Thymus (tissue), 11 donors: ENCODE measurements at regions not wholly inside any gene's neighbourhood (a gene's known extent, or its start where the extent isn't known, plus 50 kb on each side); places are given as distances from the start of the nearest gene placed in this dataset.

Experiments used
- DNase-seq, 9 donors: peaks; one replicate each; pipeline ENCODE4 v3.0.0-alpha.2; 2013; ENCODE audit warnings: low spot score in 9 of 9, low read depth in 6 of 9, missing footprints in 1 of 9
- H3K27ac ChIP-seq, 2 donors: one replicate each; pipeline ENCODE4 v1.5.1; 2013; ENCODE audit warnings: control low read depth in 1 of 2, low read depth in 1 of 2, low read length in 1 of 2, mild to moderate bottlenecking in 1 of 2, moderate library complexity in 1 of 2
- H3K27me3 ChIP-seq, 2 donors: one replicate each; pipeline ENCODE4 v1.5.1; 2013; ENCODE audit warnings: low read length in 1 of 2; ENCODE audit not compliant: control insufficient read depth in 2 of 2, insufficient read depth in 1 of 2
- H3K36me3 ChIP-seq, 2 donors: one replicate each; pipeline ENCODE4 v1.5.1; 2013; ENCODE audit warnings: low read length in 1 of 2, mild to moderate bottlenecking in 1 of 2, moderate library complexity in 1 of 2; ENCODE audit not compliant: control insufficient read depth in 2 of 2, insufficient read depth in 2 of 2
- H3K4me1 ChIP-seq, 2 donors: one replicate each; pipeline ENCODE4 v1.5.1; 2013; ENCODE audit warnings: low read length in 2 of 2; ENCODE audit not compliant: control insufficient read depth in 2 of 2, insufficient read depth in 2 of 2
- H3K4me3 ChIP-seq, 2 donors: one replicate each; pipeline ENCODE4 v1.5.1; 2013; ENCODE audit warnings: low read length in 2 of 2, control low read depth in 1 of 2, mild to moderate bottlenecking in 1 of 2
- H3K9me3 ChIP-seq, 2 donors: one replicate each; pipeline ENCODE4 v1.5.1; 2013; ENCODE audit warnings: low read length in 1 of 2, mild to moderate bottlenecking in 1 of 2; ENCODE audit not compliant: control insufficient read depth in 2 of 2, insufficient read depth in 1 of 2
- WGBS: extraction: QIAGEN DNeasy Blood & Tissue Kit; methylation state at CpG from one replicate; pipeline ENCODE4 v1.1.7; 2013; 5-methylcytosine and 5-hydroxymethylcytosine counted together
- donor health status: healthy.

- H3K27me3 ChIP-seq = no peaks in the 10 kb centered on the region
- no peak overlapping the region for H3K27ac ChIP-seq
- no peak overlapping the region for H3K4me3 ChIP-seq
- H3K4me1 ChIP-seq = no peaks in the 10 kb centered on the region
- WGBS = 90% methylated on average over 4 of the region's 4 CpGs
- no peaks in the 10 kb centered on the region for H3K9me3 ChIP-seq
- no peak for DNase-seq
- no peaks in the 10 kb centered on the region for H3K36me3 ChIP-seq
Measured at GRCh38 chr10:29100505-29100904, 188.4 kb upstream of the LYZL1 start.

- Histone ChIP-seq H3K27ac (no peak overlapping the region), H3K9me3 (no peaks in the 10 kb centered on the region), H3K27me3 (no peaks in the 10 kb centered on the region), H3K4me1 (no peaks in the 10 kb centered on the region), H3K4me3 (no peak overlapping the region), H3K36me3 (no peaks in the 10 kb centered on the region)
- WGBS = 12% methylated on average over 4 of the region's 4 CpGs
- no peak for DNase-seq
Measured at GRCh38 chr10:29102233-29102632, 186.6 kb upstream of the LYZL1 start.

GRCh38 chr10:29102636-29103035 lies 186.2 kb upstream of the LYZL1 start:
- Histone ChIP-seq H3K4me3 (no peak overlapping the region), H3K27me3 (no peaks in the 10 kb centered on the region), H3K27ac (no peak overlapping the region), H3K36me3 (no peaks in the 10 kb centered on the region), H3K9me3 (no peaks in the 10 kb centered on the region), H3K4me1 (no peaks in the 10 kb centered on the region)
- 78% methylated on average over 3 of the region's 3 CpGs for WGBS
- no peak for DNase-seq

- no peak overlapping the region for H3K4me3 ChIP-seq
- no peaks in the 10 kb centered on the region for H3K4me1 ChIP-seq
- H3K9me3 ChIP-seq = no peaks in the 10 kb centered on the region
- H3K27ac ChIP-seq = no peak overlapping the region
- H3K36me3 ChIP-seq = no peaks in the 10 kb centered on the region
- H3K27me3 ChIP-seq = no peaks in the 10 kb centered on the region
- 93% methylated on average over 7 of the region's 7 CpGs for WGBS
- no peak for DNase-seq
Measured at GRCh38 chr10:29104661-29105399, 184.0 kb upstream of the LYZL1 start.

- DNase-seq = no peak
Measured at GRCh38 chr10:29105516-29106215, 183.2 kb upstream of the LYZL1 start.

GRCh38 chr10:29106287-29106686 lies 182.6 kb upstream of the LYZL1 start:
- DNase-seq = peak in 1 of 9 donors; percentile 2
- 7% methylated on average over 4 of the region's 4 CpGs for WGBS

More at GRCh38 chr10:29105516-29106215, 183.2 kb upstream of the LYZL1 start:
- no peak overlapping the region for H3K27ac ChIP-seq
- H3K4me1 ChIP-seq = no peaks in the 10 kb centered on the region
- no peak overlapping the region for H3K4me3 ChIP-seq
- no peaks in the 10 kb centered on the region for H3K36me3 ChIP-seq
- no peaks in the 10 kb centered on the region for H3K9me3 ChIP-seq
- WGBS = 96% methylated on average over 4 of the region's 4 CpGs
- no peaks in the 10 kb centered on the region for H3K27me3 ChIP-seq

GRCh38 chr10:29107866-29108498 lies 180.9 kb upstream of the LYZL1 start:
- no peaks in the 10 kb centered on the region for H3K36me3 ChIP-seq
- WGBS = 92% methylated on average over 2 of the region's 2 CpGs
- H3K4me3 ChIP-seq = no peak overlapping the region
- H3K9me3 ChIP-seq = no peaks in the 10 kb centered on the region
- no peaks in the 10 kb centered on the region for H3K4me1 ChIP-seq
- no peaks in the 10 kb centered on the region for H3K27me3 ChIP-seq
- no peak for DNase-seq
- no peak overlapping the region for H3K27ac ChIP-seq

More at GRCh38 chr10:29106287-29106686, 182.6 kb upstream of the LYZL1 start:
- Histone ChIP-seq H3K36me3 (no peaks in the 10 kb centered on the region), H3K4me3 (no peak overlapping the region), H3K9me3 (no peaks in the 10 kb centered on the region), H3K27me3 (no peaks in the 10 kb centered on the region), H3K27ac (no peak overlapping the region), H3K4me1 (no peaks in the 10 kb centered on the region)

GRCh38 chr10:29109707-29110571 lies 178.9 kb upstream of the LYZL1 start:
- Histone ChIP-seq H3K36me3 (no peaks in the 10 kb centered on the region), H3K27me3 (no peaks in the 10 kb centered on the region), H3K4me1 (no peaks in the 10 kb centered on the region), H3K4me3 (no peak overlapping the region), H3K27ac (no peak overlapping the region), H3K9me3 (no peaks in the 10 kb centered on the region)
- WGBS = 93% methylated on average over 9 of the region's 9 CpGs
- no peak for DNase-seq
